Caco-2 (cell line): ENCODE measurements at regions not wholly inside any gene's neighbourhood (a gene's known extent, or its start where the extent isn't known, plus 50 kb on each side); places are given as distances from the start of the nearest gene placed in this dataset.

Experiments used
- BruUV-seq: library from RNA; stranded (reverse); fragments of 400-500 nt; replicated peaks from 2 replicates; lab custom pipeline; 2021; lab: Mats Ljungman, UMichigan
- CTCF ChIA-PET: fragments of 300-600 bp; sonication (Branson Sonifier 250); formaldehyde crosslinking; loops from one replicate; lab custom pipeline; 2022; ENCODE audit warnings: antibody characterized with exemption; lab: Charles Lee
- POLR2A ChIA-PET: fragments of 300-600 bp; sonication (Branson Sonifier 250); formaldehyde crosslinking; loops from one replicate; lab custom pipeline; 2022; ENCODE audit warnings: antibody characterized with exemption; lab: Charles Lee
- DNase-seq, 2 experiments: peaks; one replicate each; pipeline versions ENCODE4 v3.0.0 to v3.0.0-alpha.2; 2020 to 2022
- H3K27me3 ChIP-seq: replicated peaks from 2 replicates; pipeline ENCODE4 v1.6.0; 2011; ENCODE audit warnings: low read length; ENCODE audit not compliant: control insufficient read depth, insufficient read depth
- H3K36me3 ChIP-seq: 2 replicates; pipeline ENCODE4 v1.5.1; 2011; ENCODE audit warnings: low read length; ENCODE audit not compliant: control insufficient read depth, insufficient read depth
- H3K4me1 ChIP-seq: fragments of 250-450 bp; sonication (Bioruptor Pico); 2 replicates; pipeline ENCODE4 v1.5.1; 2020; ENCODE audit warnings: mild to moderate bottlenecking
- H3K4me3 ChIP-seq: 2 replicates; pipeline ENCODE4 v1.5.1; 2011; ENCODE audit warnings: low read depth, mild to moderate bottlenecking, control low read depth, low read length
- H3K9me3 ChIP-seq: fragments of 250-450 bp; sonication (Bioruptor Pico); 2 replicates; pipeline ENCODE4 v1.5.1; 2020; ENCODE audit warnings: mild to moderate bottlenecking, moderate library complexity
- H3K27ac Mint-ChIP-seq: one replicate; pipeline ENCODE4 v1.8.0; 2022; ENCODE audit warnings: mixed read lengths; ENCODE audit not compliant: unreplicated experiment
- H3K27me3 Mint-ChIP-seq: one replicate; pipeline ENCODE4 v1.8.0; 2022; ENCODE audit warnings: mixed read lengths; ENCODE audit not compliant: insufficient read depth, unreplicated experiment
- H3K36me3 Mint-ChIP-seq: one replicate; pipeline ENCODE4 v1.8.0; 2022; ENCODE audit warnings: mild to moderate bottlenecking, mixed read lengths; ENCODE audit not compliant: insufficient read depth, unreplicated experiment
- H3K4me1 Mint-ChIP-seq: one replicate; pipeline ENCODE4 v1.8.0; 2022; ENCODE audit warnings: low read depth, mixed read lengths; ENCODE audit not compliant: unreplicated experiment
- H3K4me3 Mint-ChIP-seq: one replicate; pipeline ENCODE4 v1.8.0; 2022; ENCODE audit warnings: mild to moderate bottlenecking, moderate library complexity, mixed read lengths; ENCODE audit not compliant: unreplicated experiment
- H3K9me3 Mint-ChIP-seq: one replicate; pipeline ENCODE4 v1.8.0; 2022; ENCODE audit warnings: mixed read lengths; ENCODE audit not compliant: unreplicated experiment
- CTCF ChIP-seq, 2 experiments: fragments of 200-600 bp in 1 of 2; IDR thresholded peaks; 1 replicate in 1 of 2; 2 replicates in 1 of 2; pipeline versions ENCODE4 v1.5.1 to v1.8.0; 2011 to 2022; ENCODE audit warnings: antibody characterized with exemption in 1 of 2, control low read depth in 1 of 2, inconsistent platforms in 1 of 2, low read depth in 1 of 2, low read length in 1 of 2, mild to moderate bottlenecking in 1 of 2, moderate library complexity in 1 of 2; ENCODE audit not compliant: insufficient read depth in 1 of 2, severe bottlenecking in 1 of 2, unreplicated experiment in 1 of 2
- intact Hi-C: fragments of 100-400 bp; cut with micrococcal nuclease; formaldehyde crosslinking; loops from one replicate; pipeline ENCODE4 v1.10.0; 2022; ENCODE audit not compliant: unreplicated experiment

GRCh38 chr12:4039931-4040330 lies 166.7 kb upstream of the PARP11 start:
- H3K4me1 Mint-ChIP-seq = peaks cover 24% of the 10 kb centered on the region
- H3K36me3 ChIP-seq = no peaks in the 10 kb centered on the region
- H3K27me3 Mint-ChIP-seq = no peaks in the 10 kb centered on the region
- no peak overlapping the region for H3K4me3 ChIP-seq
- H3K9me3 ChIP-seq = no peaks in the 10 kb centered on the region
- no peak overlapping the region for H3K27ac Mint-ChIP-seq
- no peak for TF ChIP-seq CTCF (IDR thresholded peaks at IDR 0.05; ENCODE audit: insufficient read depth in 1 of 2, low read depth in 1 of 2, low read length in 1 of 2, severe bottlenecking in 1 of 2, unreplicated experiment in 1 of 2)
- H3K4me1 ChIP-seq = peaks cover 27% of the 10 kb centered on the region
- no TSS peak for BruUV-seq
- H3K27me3 ChIP-seq = no peaks in the 10 kb centered on the region
- ChIA-PET POLR2A (interaction anchor here (0.5 kb wide), 1 partner anchor 1198 kb away, joined by 3 read pairs; no protein-coding TSS in a partner anchor), CTCF (interaction anchor here (0.9 to 5.2 kb wide), 5 partner anchors 27 to 237 kb away, joined by 3 to 50 read pairs (median 17); no protein-coding TSS in a partner anchor)
- intact Hi-C loops = no loop called here
- no peak for DNase-seq
- no peaks in the 10 kb centered on the region for H3K36me3 Mint-ChIP-seq
- no peak overlapping the region for H3K4me3 Mint-ChIP-seq
- H3K9me3 Mint-ChIP-seq = no peaks in the 10 kb centered on the region

GRCh38 chr12:4037747-4038312 lies 164.6 kb upstream of the PARP11 start:
- POLR2A ChIA-PET = interaction anchor here (1.5 kb wide), 1 partner anchor 39 kb away, joined by 4 read pairs; no protein-coding TSS in a partner anchor
- H3K36me3 Mint-ChIP-seq = no peaks in the 10 kb centered on the region
- H3K27me3 Mint-ChIP-seq = no peaks in the 10 kb centered on the region
- H3K27me3 ChIP-seq = no peaks in the 10 kb centered on the region
- no peaks in the 10 kb centered on the region for H3K36me3 ChIP-seq
- H3K4me1 Mint-ChIP-seq = peaks cover 38% of the 10 kb centered on the region
- DNase-seq = peak; percentile 54 to 82
- H3K4me3 Mint-ChIP-seq = no peak overlapping the region
- H3K9me3 ChIP-seq = no peaks in the 10 kb centered on the region
- BruUV-seq = no TSS peak
- H3K27ac Mint-ChIP-seq = no peak overlapping the region
- peaks cover 36% of the 10 kb centered on the region for H3K4me1 ChIP-seq
- intact Hi-C loops = loop anchor here (1.0 kb wide), 3 partner anchors 39 to 239 kb away; no protein-coding TSS in a partner anchor
- CTCF ChIA-PET = interaction anchor here (0.5 to 5.2 kb wide), 19 partner anchors 12 to 734 kb away, joined by 3 to 71 read pairs (median 4); partner anchors contain the start of gene CCND2
- no peak overlapping the region for H3K4me3 ChIP-seq
- H3K9me3 Mint-ChIP-seq = no peaks in the 10 kb centered on the region
- TF ChIP-seq CTCF (IDR thresholded peaks at IDR 0.05; ENCODE audit: insufficient read depth in 1 of 2, low read depth in 1 of 2, low read length in 1 of 2, severe bottlenecking in 1 of 2, unreplicated experiment in 1 of 2) = peak; percentile 89 to 95

GRCh38 chr12:4036671-4037271 lies 163.6 kb upstream of the PARP11 start:
- intact Hi-C loops = loop anchor here (1.0 kb wide), 3 partner anchors 37 to 241 kb away; no protein-coding TSS in a partner anchor
- no peak overlapping the region for H3K4me3 ChIP-seq
- DNase-seq = no peak
- ChIA-PET POLR2A (interaction anchor here (1.5 kb wide), 1 partner anchor 38 kb away, joined by 4 read pairs; no protein-coding TSS in a partner anchor), CTCF (interaction anchor here (0.7 to 5.2 kb wide), 8 partner anchors 21 to 240 kb away, joined by 3 to 71 read pairs (median 27); no protein-coding TSS in a partner anchor)
- TF ChIP-seq CTCF (IDR thresholded peaks at IDR 0.05; ENCODE audit: insufficient read depth in 1 of 2, low read depth in 1 of 2, low read length in 1 of 2, severe bottlenecking in 1 of 2, unreplicated experiment in 1 of 2) = no peak
- no peaks in the 10 kb centered on the region for H3K36me3 ChIP-seq
- BruUV-seq = no TSS peak
- no peaks in the 10 kb centered on the region for H3K9me3 ChIP-seq
- H3K9me3 Mint-ChIP-seq = no peaks in the 10 kb centered on the region
- H3K4me1 ChIP-seq = peaks cover 46% of the 10 kb centered on the region
- H3K27me3 Mint-ChIP-seq = no peaks in the 10 kb centered on the region
- no peak overlapping the region for H3K4me3 Mint-ChIP-seq
- H3K27me3 ChIP-seq = no peaks in the 10 kb centered on the region
- peaks cover 7% of the 10 kb centered on the region for H3K36me3 Mint-ChIP-seq
- H3K4me1 Mint-ChIP-seq = peaks cover 45% of the 10 kb centered on the region
- no peak overlapping the region for H3K27ac Mint-ChIP-seq
